GM12873 (cell line): ENCODE measurements at regions not wholly inside any gene's neighbourhood (a gene's known extent, or its start where the extent isn't known, plus 50 kb on each side); places are given as distances from the start of the nearest gene placed in this dataset.

ENCODE experiments used
- CTCF ChIP-seq: IDR thresholded peaks from 2 replicates; pipeline ENCODE4 v1.5.1; 2012; ENCODE audit warnings: low read depth, mild to moderate bottlenecking, moderate library complexity, low read length, control low read depth; ENCODE audit not compliant: insufficient read depth; ENCODE audit errors: missing control alignments

- no peak for TF ChIP-seq CTCF
Measured at GRCh38 chr5:68734781-68735180, 359.0 kb upstream of the SLC30A5 start.

GRCh38 chr5:68738236-68738635 is 355.6 kb upstream of the SLC30A5 start:
- no peak for TF ChIP-seq CTCF

GRCh38 chr5:68738841-68739240 is 355.0 kb upstream of the SLC30A5 start:
- no peak for TF ChIP-seq CTCF

DNA sequence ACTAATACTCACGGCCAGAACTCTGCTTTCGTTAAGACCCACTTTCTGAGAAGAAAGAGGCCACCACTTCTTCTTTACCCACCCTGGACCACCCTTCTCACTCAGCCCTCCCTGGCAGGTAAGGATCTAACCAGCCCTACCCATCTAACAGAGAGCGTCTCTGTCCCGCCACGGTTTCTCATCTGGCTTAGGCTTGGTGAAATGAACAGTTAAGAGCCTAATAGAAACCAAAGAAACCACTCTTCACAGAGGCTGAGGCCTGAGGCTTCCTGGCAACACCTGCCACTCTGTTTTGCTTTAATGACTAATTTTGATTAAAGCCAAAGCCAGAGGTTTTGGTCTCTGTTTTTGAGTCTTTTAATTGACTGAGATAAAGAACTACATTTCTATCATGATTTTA is 354.1 kb upstream of the SLC30A5 start:
- no peak for TF ChIP-seq CTCF

- TF ChIP-seq CTCF = no peak
Measured at GRCh38 chr5:68740226-68740910, 353.4 kb upstream of the SLC30A5 start.

GRCh38 chr5:68744206-68744605 is 349.6 kb upstream of the SLC30A5 start:
- TF ChIP-seq CTCF = no peak

GRCh38 chr5:68745448-68745847 is 348.4 kb upstream of the SLC30A5 start:
- peak; percentile 30 for TF ChIP-seq CTCF
